Stimulated activated CD4-positive, alpha-beta T cell treated with anti-CD3 and anti-CD28 coated beads, Interleukin-12 subunit alpha, Interleukin-12 subunit beta, amount 100 ng/mL, for 24 hours (primary cell): ENCODE measurements at regions not wholly inside any gene's neighbourhood (a gene's known extent, or its start where the extent isn't known, plus 50 kb on each side); places are given as distances from the start of the nearest gene placed in this dataset.
"Not testable (repeated sequence)": the region's sequence is repeated elsewhere in the genome, so short reads cannot be mapped to it uniquely, and the experiment has no call there.

Experiments
- DNase-seq, 2 experiments: peaks; one replicate each; pipeline ENCODE4 v3.0.0-alpha.2; 2020; ENCODE audit warnings: low read depth in 2 of 2

DNA sequence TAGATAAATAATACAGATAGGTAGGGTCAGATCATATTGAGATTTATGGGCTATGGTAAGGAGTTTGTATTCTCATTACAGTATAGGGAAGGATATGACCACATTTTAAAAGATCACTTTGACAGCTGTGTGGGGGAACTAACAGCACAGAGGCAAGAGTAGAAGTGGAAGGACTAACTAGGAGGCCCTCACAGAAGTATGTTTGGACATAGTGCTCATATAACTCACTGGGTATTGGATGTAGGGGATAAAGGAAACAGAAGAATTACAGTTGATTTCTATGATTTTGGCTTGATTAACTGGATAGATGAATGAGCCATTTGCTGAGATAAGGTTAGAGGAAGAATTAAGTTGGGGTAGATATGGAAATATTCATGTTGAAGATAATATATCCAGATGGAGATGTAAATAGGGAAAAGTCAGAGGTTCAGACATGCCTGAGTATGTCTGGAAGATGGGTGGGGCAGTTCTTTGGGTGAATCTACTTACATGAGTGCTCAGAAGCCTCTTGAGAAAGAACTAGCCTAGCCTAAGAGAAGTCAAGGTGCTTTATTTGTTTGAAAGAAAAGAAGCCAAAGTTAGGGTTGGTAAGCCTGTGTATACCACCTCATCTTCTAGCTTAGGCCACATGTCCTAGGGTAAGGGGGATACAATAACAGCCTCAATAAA is 133.4 kb downstream of the NDFIP2 start:
- no peak for DNase-seq

GRCh38 chr13:79612604-79613003 is 131.6 kb downstream of the NDFIP2 start:
- DNase-seq = no peak

DNA sequence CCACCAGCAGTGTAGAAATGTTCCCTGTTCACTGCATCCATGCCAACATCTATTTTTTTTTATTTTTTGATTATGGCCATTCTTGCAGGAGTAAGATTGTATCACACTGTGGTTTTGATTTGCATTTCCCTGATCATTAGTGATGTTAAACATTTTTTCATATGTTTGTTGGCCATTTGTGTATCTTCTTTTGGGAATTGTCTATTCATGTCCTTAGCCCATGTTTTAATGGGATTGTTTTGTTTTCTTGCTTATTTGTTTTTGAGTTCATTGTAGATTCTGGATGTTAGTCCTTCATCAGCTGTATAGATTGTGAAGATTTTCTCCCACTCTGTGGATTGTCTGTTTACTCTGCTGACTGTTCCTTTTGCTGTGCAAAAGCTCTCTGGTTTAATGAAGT is 126.9 kb downstream of the NDFIP2 start:
- DNase-seq = not testable (repeated sequence)
